SK-N-MC (cell line): ENCODE measurements at regions not wholly inside any gene's neighbourhood (a gene's known extent, or its start where the extent isn't known, plus 50 kb on each side); places are given as distances from the start of the nearest gene placed in this dataset.

Source experiments
- EZH2 ChIP-seq: fragments of 200-600 bp; sonication (generic); IDR thresholded peaks from one replicate; pipeline ENCODE4 v1.6.1; 2017; ENCODE audit warnings: antibody characterized with exemption
- FOXP2 ChIP-seq: optimal IDR thresholded peaks from 2 replicates; pipeline ENCODE3; 2011; ENCODE audit warnings: mild to moderate bottlenecking, moderate library complexity; ENCODE audit not compliant: insufficient read depth; ENCODE audit errors: extremely low read length, control extremely low read depth
- POLR2AphosphoS5 ChIP-seq: IDR thresholded peaks from 2 replicates; pipeline ENCODE4 v1.6.1; 2012; ENCODE audit warnings: mild to moderate bottlenecking, low read depth, low read length, borderline replicate concordance

DNA sequence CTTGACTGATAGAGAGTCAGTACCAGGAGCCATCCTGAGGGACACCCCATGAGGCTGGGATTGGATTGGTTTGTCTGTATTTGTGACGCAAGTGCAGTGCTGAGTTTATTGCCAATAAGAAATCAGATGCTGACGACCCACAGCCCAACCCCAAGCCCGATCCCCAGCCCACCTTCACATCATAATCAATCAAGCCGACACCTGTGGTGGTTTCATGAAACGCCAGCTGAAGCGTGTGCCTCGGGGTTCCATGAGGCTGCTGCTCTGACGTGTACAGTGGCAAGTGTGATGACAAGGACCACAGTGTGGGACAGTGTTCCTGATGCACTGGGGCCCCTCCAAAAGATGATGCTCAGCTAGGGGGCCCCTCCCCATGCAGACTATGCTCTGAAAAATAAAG is 62.1 kb upstream of the C14orf180 start:
- TF ChIP-seq EZH2 (no peak), FOXP2 (no peak), POLR2AphosphoS5 (no peak)
